ENCODE measurements at regions not wholly inside any gene's neighbourhood (a gene's known extent, or its start where the extent isn't known, plus 50 kb on each side); places are given as distances from the start of the nearest gene placed in this dataset.

DNA sequence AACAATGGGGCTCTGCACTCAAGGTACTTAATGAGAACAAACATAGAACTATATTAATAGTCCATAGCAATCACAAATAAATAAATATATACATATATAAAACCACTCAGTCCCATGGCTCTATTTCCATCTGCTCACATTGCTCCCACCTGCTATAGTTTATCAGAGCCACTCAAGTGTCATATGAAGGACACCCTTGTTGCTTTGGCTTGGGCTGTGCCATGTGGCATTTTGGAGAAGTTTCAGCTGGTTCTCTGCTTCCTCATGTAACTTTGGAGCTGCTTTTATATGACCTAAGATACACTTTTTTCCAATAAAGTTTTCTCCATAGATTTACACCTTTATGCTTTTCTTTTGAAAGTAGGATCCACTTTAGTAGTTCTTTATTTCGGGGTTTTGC lies 126.4 kb downstream of the KCNJ2 start:
- TF ChIP-seq POLR2A (IDR thresholded peaks at IDR 0.05) (no peak), POLR2AphosphoS5 (IDR thresholded peaks at IDR 0.05) (no peak)
- TF ChIP-seq, protein P1, sequence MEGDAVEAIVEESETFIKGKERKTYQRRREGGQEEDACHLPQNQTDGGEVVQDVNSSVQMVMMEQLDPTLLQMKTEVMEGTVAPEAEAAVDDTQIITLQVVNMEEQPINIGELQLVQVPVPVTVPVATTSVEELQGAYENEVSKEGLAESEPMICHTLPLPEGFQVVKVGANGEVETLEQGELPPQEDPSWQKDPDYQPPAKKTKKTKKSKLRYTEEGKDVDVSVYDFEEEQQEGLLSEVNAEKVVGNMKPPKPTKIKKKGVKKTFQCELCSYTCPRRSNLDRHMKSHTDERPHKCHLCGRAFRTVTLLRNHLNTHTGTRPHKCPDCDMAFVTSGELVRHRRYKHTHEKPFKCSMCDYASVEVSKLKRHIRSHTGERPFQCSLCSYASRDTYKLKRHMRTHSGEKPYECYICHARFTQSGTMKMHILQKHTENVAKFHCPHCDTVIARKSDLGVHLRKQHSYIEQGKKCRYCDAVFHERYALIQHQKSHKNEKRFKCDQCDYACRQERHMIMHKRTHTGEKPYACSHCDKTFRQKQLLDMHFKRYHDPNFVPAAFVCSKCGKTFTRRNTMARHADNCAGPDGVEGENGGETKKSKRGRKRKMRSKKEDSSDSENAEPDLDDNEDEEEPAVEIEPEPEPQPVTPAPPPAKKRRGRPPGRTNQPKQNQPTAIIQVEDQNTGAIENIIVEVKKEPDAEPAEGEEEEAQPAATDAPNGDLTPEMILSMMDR (IDR thresholded peaks at IDR 0.05), result no peak
